OCI-LY1 (cell line): ENCODE measurements at regions not wholly inside any gene's neighbourhood (a gene's known extent, or its start where the extent isn't known, plus 50 kb on each side); places are given as distances from the start of the nearest gene placed in this dataset.

Experiments
- CTCF ChIP-seq: fragments of 200-600 bp; sonication (generic), shearing (Covaris generic); IDR thresholded peaks from 2 replicates; pipeline ENCODE4 v1.5.1; 2017; ENCODE audit warnings: mild to moderate bottlenecking, antibody characterized with exemption, low read length, moderate library complexity, mixed read lengths
- EZH2 ChIP-seq: fragments of 200-600 bp; sonication (generic), shearing (Covaris generic); IDR thresholded peaks from 2 replicates; pipeline ENCODE4 v1.8.0; 2017; ENCODE audit warnings: borderline replicate concordance, mixed run types, mild to moderate bottlenecking, antibody characterized with exemption, low read length, moderate library complexity, mixed read lengths

- no peak for TF ChIP-seq CTCF
- no peak for TF ChIP-seq EZH2
Observed at GRCh38 chr19:28495046-28495445, 717.9 kb downstream of the UQCRFS1 start.
